Mucosa of descending colon (tissue), 3 donors: ENCODE measurements at regions not wholly inside any gene's neighbourhood (a gene's known extent, or its start where the extent isn't known, plus 50 kb on each side); places are given as distances from the start of the nearest gene placed in this dataset.

ENCODE experiments used
- ATAC-seq: fragments of 200-7000 bp; cut with Tn5 transposase; one replicate; pipeline ENCODE4 v1.9.1; 2020; ENCODE audit warnings: mild to moderate bottlenecking, moderate library complexity
- DNase-seq, 3 donors: peaks; one replicate each; pipeline ENCODE4 v3.0.0-alpha.2; 2020
- H3K36me3 ChIP-seq: fragments of 200-600 bp; one replicate; pipeline ENCODE4 v1.8.0; 2021; ENCODE audit warnings: low read depth, mild to moderate bottlenecking
- H3K4me1 ChIP-seq: fragments of 200-600 bp; one replicate; pipeline ENCODE4 v1.8.0; 2021; ENCODE audit warnings: low read depth, mild to moderate bottlenecking
- H3K4me3 ChIP-seq: fragments of 200-600 bp; one replicate; pipeline ENCODE4 v1.8.0; 2021; ENCODE audit warnings: mild to moderate bottlenecking
- H3K9me3 ChIP-seq: fragments of 200-600 bp; one replicate; pipeline ENCODE4 v1.8.0; 2021; ENCODE audit warnings: mild to moderate bottlenecking
- intact Hi-C, 2 donors: fragments of 100-400 bp; cut with DNase I in 1 of 2; cut with micrococcal nuclease in 1 of 2; formaldehyde crosslinking; loops; one replicate each; pipeline versions ENCODE4 v1.11.0 to v1.11.1; 2022; cut with DNase I, micrococcal nuclease
- TF ChIP-seq, protein P1 (sequence below): fragments of 200-600 bp; IDR thresholded peaks from one replicate; pipeline ENCODE4 v1.8.0; 2022; ENCODE audit warnings: antibody characterized with exemption, mild to moderate bottlenecking
- donor health status: DM: no; HTN: no; CAD: no; lungs with moderate emphysema.
- donor health status: DM: no; HTN: no; CAD: no.
- donor health status: DM: no; HTN: yes; CAD: no.

DNA sequence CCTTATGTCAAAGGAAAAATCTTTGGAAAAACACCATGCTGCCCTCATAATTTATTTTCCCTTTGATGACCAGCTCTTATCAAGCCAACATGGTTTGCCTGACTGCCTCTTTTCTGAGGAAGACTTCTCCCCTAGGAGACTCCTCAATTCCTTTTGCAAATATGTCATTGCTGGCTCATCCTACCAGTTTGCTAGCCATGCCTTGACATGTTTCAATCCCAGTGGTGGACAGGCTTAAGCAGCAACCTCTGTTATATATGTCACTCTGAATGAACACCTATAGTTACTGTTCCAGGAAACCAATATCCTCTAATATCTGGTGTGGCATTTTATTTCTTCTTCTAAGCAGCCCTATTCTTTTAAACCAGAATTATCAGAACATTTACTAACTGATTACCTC is 615.8 kb downstream of the HTR1A start:
- peaks cover 3% of the 10 kb centered on the region for H3K9me3 ChIP-seq
- no peak for ATAC-seq
- DNase-seq = no peak
- TF ChIP-seq, protein P1, sequence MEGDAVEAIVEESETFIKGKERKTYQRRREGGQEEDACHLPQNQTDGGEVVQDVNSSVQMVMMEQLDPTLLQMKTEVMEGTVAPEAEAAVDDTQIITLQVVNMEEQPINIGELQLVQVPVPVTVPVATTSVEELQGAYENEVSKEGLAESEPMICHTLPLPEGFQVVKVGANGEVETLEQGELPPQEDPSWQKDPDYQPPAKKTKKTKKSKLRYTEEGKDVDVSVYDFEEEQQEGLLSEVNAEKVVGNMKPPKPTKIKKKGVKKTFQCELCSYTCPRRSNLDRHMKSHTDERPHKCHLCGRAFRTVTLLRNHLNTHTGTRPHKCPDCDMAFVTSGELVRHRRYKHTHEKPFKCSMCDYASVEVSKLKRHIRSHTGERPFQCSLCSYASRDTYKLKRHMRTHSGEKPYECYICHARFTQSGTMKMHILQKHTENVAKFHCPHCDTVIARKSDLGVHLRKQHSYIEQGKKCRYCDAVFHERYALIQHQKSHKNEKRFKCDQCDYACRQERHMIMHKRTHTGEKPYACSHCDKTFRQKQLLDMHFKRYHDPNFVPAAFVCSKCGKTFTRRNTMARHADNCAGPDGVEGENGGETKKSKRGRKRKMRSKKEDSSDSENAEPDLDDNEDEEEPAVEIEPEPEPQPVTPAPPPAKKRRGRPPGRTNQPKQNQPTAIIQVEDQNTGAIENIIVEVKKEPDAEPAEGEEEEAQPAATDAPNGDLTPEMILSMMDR = no peak
- H3K36me3 ChIP-seq = no peaks in the 10 kb centered on the region
- no peaks in the 10 kb centered on the region for H3K4me1 ChIP-seq
- H3K4me3 ChIP-seq = no peak overlapping the region
- intact Hi-C loops = no loop called here

DNA sequence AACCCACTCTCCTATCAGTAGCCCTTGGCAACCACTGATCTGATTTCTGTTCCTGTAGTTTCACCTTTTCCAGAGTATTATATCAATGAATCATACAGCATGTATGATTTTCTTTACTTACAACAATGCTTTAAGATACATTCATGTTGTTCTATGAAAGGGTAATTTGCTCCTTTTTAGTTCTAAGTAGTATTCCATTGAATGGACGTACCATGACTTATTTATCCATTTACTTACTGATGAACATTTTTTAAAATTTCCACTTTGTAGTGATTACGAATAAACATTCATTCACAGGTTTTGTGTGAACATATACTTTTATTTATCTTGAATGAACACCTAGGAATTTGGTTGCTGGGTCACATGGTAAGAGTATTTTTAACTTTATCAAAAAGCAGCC is 620.8 kb downstream of the HTR1A start:
- no peaks in the 10 kb centered on the region for H3K36me3 ChIP-seq
- TF ChIP-seq, protein P1 = no peak
- no peaks in the 10 kb centered on the region for H3K4me1 ChIP-seq
- DNase-seq = no peak
- no peak overlapping the region for H3K4me3 ChIP-seq
- intact Hi-C loops = no loop called here
- no peak for ATAC-seq
- peaks cover 9% of the 10 kb centered on the region for H3K9me3 ChIP-seq

DNA sequence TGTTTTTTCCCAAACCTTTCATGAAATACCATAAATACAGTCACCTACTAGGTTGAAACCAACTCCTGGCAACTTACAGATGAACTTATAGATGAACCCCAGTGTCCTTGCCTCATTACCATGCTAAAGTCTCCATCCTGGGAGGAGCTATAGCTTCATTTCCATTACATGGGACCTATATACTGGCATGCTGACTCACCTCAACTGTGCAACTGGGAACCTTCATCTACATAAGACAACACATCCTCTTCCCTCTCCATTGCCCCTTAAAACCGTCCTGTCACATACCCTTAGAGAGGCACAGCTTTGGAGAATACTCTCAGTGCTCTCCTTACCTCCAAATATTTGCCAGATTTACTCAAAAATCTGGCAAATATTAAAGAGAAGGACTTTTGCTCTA is 638.3 kb downstream of the HTR1A start:
- Histone ChIP-seq H3K4me3 (no peak overlapping the region), H3K9me3 (peaks cover 12% of the 10 kb centered on the region), H3K36me3 (no peaks in the 10 kb centered on the region), H3K4me1 (no peaks in the 10 kb centered on the region)
- ATAC-seq = no peak
- no peak for DNase-seq
- TF ChIP-seq, protein P1 = no peak
- intact Hi-C loops = no loop called here

DNA sequence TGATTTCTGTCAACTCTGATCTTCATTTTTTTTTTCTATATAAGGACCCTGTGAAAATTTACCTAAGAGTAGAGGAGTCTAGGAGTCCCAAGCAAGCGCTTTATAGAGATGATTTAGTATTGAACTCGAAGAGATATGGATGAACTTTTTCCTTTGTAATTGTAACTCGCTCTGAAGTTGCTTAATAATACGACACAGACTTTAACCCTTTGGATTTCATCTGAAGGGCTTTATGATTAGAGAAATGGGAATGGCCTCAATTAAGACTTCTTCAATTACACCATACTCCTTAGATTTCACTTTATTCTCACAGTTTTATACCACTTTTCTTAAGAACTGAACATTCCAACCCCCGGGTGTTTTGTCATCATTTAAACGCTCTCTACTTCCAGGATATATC is 647.7 kb downstream of the HTR1A start:
- ATAC-seq (no peak), DNase-seq (no peak)
- H3K4me1 ChIP-seq = no peaks in the 10 kb centered on the region
- H3K4me3 ChIP-seq = no peak overlapping the region
- TF ChIP-seq, protein P1 = no peak
- H3K9me3 ChIP-seq = no peaks in the 10 kb centered on the region
- H3K36me3 ChIP-seq = no peaks in the 10 kb centered on the region
- intact Hi-C loops = no loop called here

DNA sequence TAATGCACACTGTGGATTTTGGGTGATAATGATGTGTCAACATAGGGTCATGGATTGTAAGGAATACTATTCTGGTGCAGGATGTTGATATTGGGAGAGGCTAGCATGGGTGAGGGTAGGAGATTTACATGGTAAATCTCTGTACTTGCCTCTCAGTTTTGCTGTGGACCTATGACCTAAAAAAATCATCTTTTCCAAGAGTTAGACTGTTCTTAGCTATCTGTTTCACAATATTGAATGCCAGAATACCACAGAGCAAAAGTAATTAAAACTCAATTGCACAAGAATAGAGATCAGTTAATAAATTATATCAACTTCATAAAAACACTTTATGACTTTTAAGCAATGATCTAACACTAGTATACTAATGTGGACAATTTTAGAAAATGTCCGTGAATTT is 651.6 kb downstream of the HTR1A start:
- intact Hi-C loops = no loop called here
- Histone ChIP-seq H3K9me3 (peaks cover 6% of the 10 kb centered on the region), H3K4me1 (no peaks in the 10 kb centered on the region), H3K4me3 (no peak overlapping the region), H3K36me3 (no peaks in the 10 kb centered on the region)
- TF ChIP-seq, protein P1 = no peak
- ATAC-seq (no peak), DNase-seq (no peak)

DNA sequence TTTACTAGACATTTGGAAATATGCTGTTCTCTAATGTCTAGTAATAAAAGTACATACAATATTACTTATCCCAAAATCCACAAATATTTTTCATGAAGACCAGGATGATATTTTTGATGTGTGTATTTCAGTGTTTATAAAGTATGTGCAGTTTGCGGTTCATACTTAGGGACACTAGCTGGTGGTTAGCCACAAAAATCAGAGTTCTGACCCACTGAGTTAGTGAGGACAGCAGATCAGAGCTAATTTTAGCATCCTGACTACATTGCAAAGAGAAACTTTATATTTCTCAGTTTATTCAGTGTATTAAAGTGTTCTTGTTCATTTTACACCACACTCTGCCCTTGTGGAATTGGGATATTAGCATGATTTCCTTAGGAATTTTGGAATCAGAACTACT is 655.3 kb downstream of the HTR1A start:
- H3K36me3 ChIP-seq = no peaks in the 10 kb centered on the region
- DNase-seq (no peak), ATAC-seq (no peak)
- intact Hi-C loops = no loop called here
- H3K4me1 ChIP-seq = no peaks in the 10 kb centered on the region
- H3K4me3 ChIP-seq = no peak overlapping the region
- peaks cover 20% of the 10 kb centered on the region for H3K9me3 ChIP-seq
- TF ChIP-seq, protein P1 = no peak
